K562 (cell line): ENCODE measurements at regions not wholly inside any gene's neighbourhood (a gene's known extent, or its start where the extent isn't known, plus 50 kb on each side); places are given as distances from the start of the nearest gene placed in this dataset.
A peak's percentile ranks its signal among the peaks of the same experiment; 100 is the strongest.

Experiments
- ATAC-seq: fragments of 200-7000 bp; cut with Tn5 transposase; 3 replicates; pipeline ENCODE4 v1.9.1; 2020; ENCODE audit warnings: moderate library complexity
- BruUV-seq: library from RNA; stranded (reverse); fragments of 400-500 nt; replicated peaks from 2 replicates; lab custom pipeline; 2021; lab: Mats Ljungman, UMichigan
- CTCF ChIA-PET: fragments of 300-600 bp; formaldehyde crosslinking; extraction: SDS; loops from one replicate; lab custom pipeline; 2021; ENCODE audit warnings: low intra/inter-chr PET ratio; lab: Yijun Ruan, JAX
- POLR2A ChIA-PET: fragments of 300-600, 350-650 bp; sonication (Branson Sonifier 250); formaldehyde crosslinking; extraction: SDS; loops from one replicate; lab custom pipeline; 2021; ENCODE audit warnings: antibody characterized with exemption, inconsistent platforms; lab: Yijun Ruan, JAX
- DNase-seq, 4 experiments: peaks; one replicate each; pipeline versions ENCODE4 v3.0.0 to v3.0.0-alpha.2; 2011 to 2018; ENCODE audit warnings: low spot score in 3 of 4, mixed read lengths in 3 of 4; ENCODE audit errors: extremely low read depth in 1 of 4
- FAIRE-seq: peaks from 2 replicates; lab custom pipeline; 2011; peaks lifted over from hg19 to GRCh38; lab: Jason Lieb, UNC
- H2AFZ ChIP-seq: 2 replicates; pipeline ENCODE4 v1.6.0; 2011; ENCODE audit warnings: low read depth, low read length, control low read depth, inconsistent platforms
- H3K27ac ChIP-seq: fragments of 200-600 bp; 3 replicates; pipeline ENCODE4 v1.8.0; 2011; ENCODE audit warnings: low read depth, mild to moderate bottlenecking, control low read depth, inconsistent platforms, low read length, moderate library complexity, mixed read lengths; ENCODE audit errors: extremely low read depth
- H3K27me3 ChIP-seq, 2 experiments: fragments of 300-600 bp in 1 of 2; 2 replicates in 1 of 2; 3 replicates in 1 of 2; pipeline versions ENCODE4 v1.6.0 to v1.8.0; 2011; ENCODE audit warnings: inconsistent platforms in 2 of 2, low read length in 2 of 2, mild to moderate bottlenecking in 1 of 2, mixed read lengths in 1 of 2, moderate library complexity in 1 of 2; ENCODE audit not compliant: control insufficient read depth in 2 of 2, insufficient read depth in 2 of 2
- H3K36me3 ChIP-seq: fragments of 300-600 bp; 3 replicates; pipeline ENCODE4 v1.8.0; 2011; ENCODE audit warnings: mild to moderate bottlenecking, low read length, inconsistent platforms; ENCODE audit not compliant: control insufficient read depth, insufficient read depth
- H3K4me1 ChIP-seq, 2 experiments: fragments of 200-600 bp in 1 of 2; replicated peaks in 1 of 2; 2 replicates in 1 of 2; 3 replicates in 1 of 2; pipeline versions ENCODE4 v1.5.1 to v1.8.0; 2011; ENCODE audit warnings: inconsistent platforms in 2 of 2, low read length in 2 of 2, mild to moderate bottlenecking in 1 of 2, mixed read lengths in 1 of 2, moderate library complexity in 1 of 2; ENCODE audit not compliant: control insufficient read depth in 2 of 2, insufficient read depth in 2 of 2
- H3K4me2 ChIP-seq: 2 replicates; pipeline ENCODE4 v1.6.1; 2011; ENCODE audit warnings: low read length, control low read depth, inconsistent platforms, mixed read lengths; ENCODE audit not compliant: insufficient read depth
- H3K4me3 ChIP-seq: fragments of 200-600 bp; sonication (generic), shearing (Covaris generic); 2 replicates; pipeline ENCODE4 v1.5.1; 2016; ENCODE audit warnings: control low read depth, inconsistent platforms
- H3K79me2 ChIP-seq: fragments of 200-600 bp; 3 replicates; pipeline ENCODE4 v1.8.0; 2011; ENCODE audit warnings: low read length, inconsistent platforms; ENCODE audit not compliant: control insufficient read depth, insufficient read depth
- H3K9ac ChIP-seq, 2 experiments: 2 replicates each; pipeline versions ENCODE4 v1.6.0 to v1.6.1; 2011; ENCODE audit warnings: low read depth in 2 of 2, low read length in 2 of 2, control low read depth in 1 of 2, inconsistent platforms in 1 of 2, mild to moderate bottlenecking in 1 of 2, mixed read lengths in 1 of 2; ENCODE audit not compliant: insufficient read depth in 1 of 2
- H3K9me1 ChIP-seq: one replicate; pipeline ENCODE4 v1.6.0; 2011; ENCODE audit warnings: inconsistent platforms, mild to moderate bottlenecking, low read length, moderate library complexity; ENCODE audit not compliant: control insufficient read depth, insufficient read depth
- H3K9me3 ChIP-seq: replicated peaks from 2 replicates; pipeline ENCODE4 v1.5.1; 2011; ENCODE audit warnings: low read depth, low read length, inconsistent platforms; ENCODE audit not compliant: control insufficient read depth, insufficient read depth
- H4K20me1 ChIP-seq: replicated peaks from 2 replicates; pipeline ENCODE4 v1.6.1; 2011; ENCODE audit warnings: low read length, inconsistent platforms, mixed read lengths; ENCODE audit not compliant: control insufficient read depth, insufficient read depth
- GATA2 ChIP-seq: sonication (generic); formaldehyde crosslinking; IDR thresholded peaks from 2 replicates; pipeline ENCODE4 v1.4.0; 2020; ENCODE audit warnings: mild to moderate bottlenecking, missing genetic modification reagents
- MTA1 ChIP-seq: fragments of 450-650 bp; IDR thresholded peaks from 2 replicates; pipeline ENCODE4 v1.6.1; 2017; ENCODE audit warnings: borderline replicate concordance
- MXI1 ChIP-seq: IDR thresholded peaks from 2 replicates; pipeline ENCODE4 v1.6.1; 2011; ENCODE audit warnings: low read depth, mild to moderate bottlenecking, improper control_type of control experiment, low read length
- SAFB ChIP-seq: fragments of 200-400 bp; formaldehyde crosslinking; IDR thresholded peaks from 2 replicates; pipeline ENCODE4 v1.6.1; 2017; ENCODE audit warnings: low read depth, low read length, borderline replicate concordance
- SPI1 ChIP-seq: IDR thresholded peaks from 2 replicates; pipeline ENCODE4 v1.6.1; 2011; ENCODE audit warnings: low read depth, low read length, control low read depth, borderline replicate concordance
- ZNF778 ChIP-seq: fragments of 450-650 bp; formaldehyde crosslinking; IDR thresholded peaks from 2 replicates; pipeline ENCODE4 v1.4.0; 2020; ENCODE audit warnings: mild to moderate bottlenecking, moderate library complexity
- WGBS: fragments of 100-300 bp; shearing (Covaris generic); methylation state at CpG from one replicate; pipeline ENCODE4 v1.1.6; 2016; ENCODE audit warnings: low coverage, mixed read lengths; ENCODE audit not compliant: insufficient coverage; ENCODE audit errors: missing lambda C conversion rate; 5-methylcytosine and 5-hydroxymethylcytosine counted together
- in situ Hi-C: fragments of 300-500 bp; cut with MboI; formaldehyde crosslinking; loops from 4 replicates; pipeline ENCODE4 v1.15.0; 2018; ENCODE audit warnings: inconsistent platforms, mixed read lengths
- intact Hi-C: fragments of 100-400 bp; cut with micrococcal nuclease; formaldehyde crosslinking; loops from 2 replicates; pipeline ENCODE4 v1.14.2; 2022

DNA sequence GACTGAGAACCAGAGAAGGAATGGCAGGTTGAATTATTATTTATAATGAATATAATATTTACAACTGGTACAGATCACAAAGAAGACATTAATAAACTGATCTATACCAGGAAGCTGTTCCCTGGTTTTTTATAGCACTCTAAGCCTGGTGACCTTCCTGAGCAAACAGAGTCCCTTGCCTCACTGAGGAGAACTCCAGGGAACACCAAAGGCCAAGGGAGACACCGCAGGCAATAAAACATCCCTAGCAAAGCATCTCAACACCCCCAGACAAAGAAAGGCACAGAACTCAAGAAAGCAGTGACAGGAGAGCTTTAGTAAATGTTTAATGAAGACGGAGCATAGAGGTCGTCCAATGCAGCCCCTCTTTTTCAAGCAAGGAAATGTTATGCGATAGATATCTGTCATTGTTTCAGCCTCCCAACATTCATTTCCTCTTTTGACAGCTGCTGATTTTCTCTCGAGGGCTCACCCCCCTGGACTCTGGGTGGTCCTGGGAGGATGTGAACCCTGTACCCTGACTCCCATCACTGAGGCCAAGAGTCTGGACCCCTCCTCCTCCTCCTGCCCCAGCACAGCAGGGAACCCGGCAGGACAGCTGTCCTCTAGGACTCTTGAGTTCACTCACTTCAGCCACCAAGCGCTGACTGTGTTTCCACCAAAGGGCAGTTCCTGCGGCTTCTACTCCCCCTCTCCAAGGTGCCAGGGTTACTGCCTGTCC, 342.5 kb upstream of the GATB start:
- TF ChIP-seq GATA2 (CRISPR knock-in tag), result no peak
- no peak for TF ChIP-seq MXI1
- peak; percentile 49; the same call in 1 of the 2 replicates for TF ChIP-seq SPI1
- no peaks in the 10 kb centered on the region for H3K79me2 ChIP-seq
- WGBS, result 8% methylated on average over 7 of the region's 8 CpGs
- intact Hi-C loops (no loop called here), in situ Hi-C loops (no loop called here)
- no peak overlapping the region for H2AFZ ChIP-seq
- CTCF ChIA-PET, result no interaction called here
- BruUV-seq, result no TSS peak
- no peak overlapping the region for H3K9ac ChIP-seq
- no peaks in the 10 kb centered on the region for H3K9me3 ChIP-seq
- H3K9me1 ChIP-seq, result no peaks in the 10 kb centered on the region
- no peaks in the 10 kb centered on the region for H3K36me3 ChIP-seq
- ATAC-seq (no peak), DNase-seq (no peak), FAIRE-seq (no peak)
- peaks cover 0 to 16% of the 10 kb centered on the region in 2 experiments; a peak in 2 of 5 replicates for H3K4me1 ChIP-seq
- no peak overlapping the region for H3K4me2 ChIP-seq
- H3K27me3 ChIP-seq, result peaks cover 2 to 40% of the 10 kb centered on the region in 2 experiments; a peak in 4 of 5 replicates
- H3K4me3 ChIP-seq, result no peak overlapping the region
- H3K27ac ChIP-seq, result no peak overlapping the region
- POLR2A ChIA-PET, result interaction anchor here (0.6 kb wide), 2 partner anchors 520 to 550 kb away, joined by 3 read pairs; no protein-coding TSS in a partner anchor
- H4K20me1 ChIP-seq, result no peaks in the 10 kb centered on the region; the same call in 1 of the 2 replicates

DNA sequence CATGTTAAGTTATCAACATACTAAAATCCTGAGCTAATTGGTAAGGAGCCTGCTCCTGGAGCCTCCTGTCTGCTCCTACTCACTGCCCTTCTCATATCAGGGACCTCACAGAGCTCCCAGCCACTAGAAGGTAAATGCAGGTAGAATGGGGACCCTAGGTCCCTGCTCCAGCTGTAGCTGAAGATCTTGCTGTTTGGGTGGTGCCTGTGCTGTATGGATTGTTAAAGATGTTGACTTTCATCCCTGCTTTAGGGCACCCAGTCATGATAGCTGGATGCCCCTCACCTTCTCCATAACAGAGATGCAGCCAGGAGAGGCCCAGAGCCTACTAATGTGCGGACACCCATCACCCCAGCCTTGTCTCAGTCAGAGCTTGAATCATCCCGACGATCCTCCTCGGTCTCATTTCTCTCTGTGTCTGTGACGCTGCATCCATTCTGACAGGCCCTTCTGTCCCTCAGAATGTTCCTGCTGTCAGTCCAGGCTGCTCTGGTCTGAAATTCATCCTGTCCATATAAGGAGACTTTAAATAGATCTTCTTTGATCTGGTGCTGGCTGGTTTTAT, 341.7 kb upstream of the GATB start:
- FAIRE-seq (no peak), DNase-seq (no peak), ATAC-seq (no peak)
- ChIA-PET CTCF (no interaction called here), POLR2A (interaction anchor here (0.6 kb wide), 1 partner anchor 551 kb away, joined by 3 read pairs; no protein-coding TSS in a partner anchor)
- H3K9ac ChIP-seq, result no peak overlapping the region; a peak in 1 of 4 replicates
- WGBS, result 7% methylated on average over 5 of the region's 5 CpGs
- H3K9me3 ChIP-seq, result no peaks in the 10 kb centered on the region
- intact Hi-C loops, result no loop called here
- BruUV-seq, result no TSS peak
- in situ Hi-C loops, result no loop called here
- H3K9me1 ChIP-seq, result no peaks in the 10 kb centered on the region
- H3K4me1 ChIP-seq, result peaks cover 0 to 16% of the 10 kb centered on the region in 2 experiments; a peak in 2 of 5 replicates
- H3K36me3 ChIP-seq, result no peaks in the 10 kb centered on the region
- no peak overlapping the region for H2AFZ ChIP-seq
- no peak overlapping the region for H3K27ac ChIP-seq
- H3K4me2 ChIP-seq, result no peak overlapping the region
- no peaks in the 10 kb centered on the region; the same call in 1 of the 2 replicates for H4K20me1 ChIP-seq
- no peaks in the 10 kb centered on the region for H3K79me2 ChIP-seq
- H3K27me3 ChIP-seq, result peaks cover 2 to 47% of the 10 kb centered on the region in 2 experiments; a peak in 4 of 5 replicates
- H3K4me3 ChIP-seq, result no peak overlapping the region
- TF ChIP-seq MTA1 (no peak), ZNF778 (CRISPR knock-in tag) (no peak), SAFB (no peak)
